HG03039 (cell line): ENCODE measurements at regions not wholly inside any gene's neighbourhood (a gene's known extent, or its start where the extent isn't known, plus 50 kb on each side); places are given as distances from the start of the nearest gene placed in this dataset.
"Not testable (repeated sequence)": the region's sequence is repeated elsewhere in the genome, so short reads cannot be mapped to it uniquely, and the experiment has no call there.

Source experiments
- ATAC-seq: cut with Tn5 transposase; IDR thresholded peaks from one replicate; pipeline ENCODE4 v1.9.1; 2021; ENCODE audit warnings: mild to moderate bottlenecking, moderate library complexity; ENCODE audit not compliant: unreplicated experiment

GRCh38 chrX:74181976-74182375 is 122.0 kb upstream of the ZCCHC13 start:
- not testable (repeated sequence) for ATAC-seq

- no peak for ATAC-seq
Observed at GRCh38 chrX:74180716-74181115, 123.3 kb upstream of the ZCCHC13 start.

DNA sequence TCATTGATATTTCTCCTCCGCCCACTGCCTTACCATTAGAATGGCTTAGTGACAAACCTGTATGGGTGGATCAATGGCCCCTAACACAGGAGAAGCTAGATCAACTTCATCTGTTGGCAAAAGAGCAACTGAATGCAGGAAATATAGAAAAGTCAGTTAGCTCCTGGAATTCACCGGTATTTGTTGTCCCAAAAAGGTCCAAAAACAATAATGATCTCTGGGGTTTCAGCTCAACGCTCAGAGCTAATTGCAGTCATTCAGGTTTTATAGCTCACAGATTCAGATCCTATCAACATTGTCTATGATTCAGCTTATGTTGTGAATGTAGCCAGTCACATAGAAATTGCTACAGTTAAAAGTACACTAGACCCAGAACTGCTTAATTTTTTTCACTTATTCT is 124.0 kb upstream of the ZCCHC13 start:
- ATAC-seq: no peak

DNA sequence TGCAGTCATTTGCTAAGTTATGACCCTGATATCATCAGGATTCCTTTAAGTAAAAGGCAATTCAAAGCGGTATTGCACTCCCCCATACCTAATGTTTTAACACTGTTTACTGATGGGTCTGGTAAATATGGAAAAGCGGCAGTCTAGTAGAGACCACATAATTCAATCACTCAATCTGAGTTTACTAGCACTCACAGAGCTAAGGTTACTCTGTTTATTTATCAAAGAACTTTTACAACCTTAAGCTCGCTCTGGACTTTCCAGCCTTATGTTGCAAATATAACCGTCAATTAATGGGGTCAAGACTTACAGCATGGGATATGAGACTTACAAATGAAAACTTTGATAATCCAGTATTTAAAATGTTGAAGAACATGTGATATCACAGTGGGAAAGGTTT is 124.5 kb upstream of the ZCCHC13 start:
- ATAC-seq: no peak

DNA sequence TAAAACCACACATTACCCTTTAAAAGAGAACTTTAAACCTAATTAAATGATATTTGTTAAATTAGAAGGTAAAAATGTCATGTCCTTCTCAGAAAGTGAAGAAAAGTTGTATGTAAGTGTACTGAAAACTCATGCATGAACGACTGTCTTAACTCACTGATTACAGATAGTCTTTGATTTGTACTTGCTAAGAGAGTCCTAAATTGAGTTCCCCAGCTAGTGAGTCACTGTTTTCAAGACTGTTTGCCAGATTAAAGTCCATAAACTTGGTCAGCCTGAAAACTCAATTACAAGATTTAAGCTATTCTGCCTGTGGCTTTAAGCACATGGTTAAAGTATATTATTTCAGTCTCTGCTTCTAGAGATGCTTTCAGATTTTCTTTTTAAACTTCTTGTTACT is 124.9 kb upstream of the ZCCHC13 start:
- no peak for ATAC-seq

- ATAC-seq: no peak
Observed at GRCh38 chrX:74178536-74178935, 125.4 kb upstream of the ZCCHC13 start.

- ATAC-seq: no peak
Observed at GRCh38 chrX:74171465-74171864, 132.5 kb upstream of the ZCCHC13 start.

- ATAC-seq: no peak
Observed at GRCh38 chrX:74162199-74162598, 141.8 kb upstream of the ZCCHC13 start.

DNA sequence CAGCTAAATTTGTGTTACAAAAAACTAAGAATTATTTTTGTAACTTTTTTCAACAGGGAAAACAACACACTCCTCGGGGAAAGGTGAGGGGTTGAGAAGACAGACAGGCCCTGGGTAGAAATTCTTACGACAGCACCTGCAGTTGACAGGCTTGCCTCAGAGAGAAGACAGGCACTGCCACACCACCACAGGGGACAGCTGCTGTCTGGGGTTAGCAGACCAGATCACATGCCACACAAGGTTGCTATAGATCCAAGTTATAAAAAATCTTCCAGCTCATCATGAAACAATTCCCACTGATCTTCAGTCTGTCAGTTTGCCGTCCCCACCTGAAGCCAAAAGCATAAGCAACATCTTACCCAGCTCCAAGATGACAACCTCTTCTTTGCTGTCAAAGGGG is 143.2 kb upstream of the ZCCHC13 start:
- ATAC-seq: no peak

- no peak for ATAC-seq
Observed at GRCh38 chrX:74160358-74160757, 143.6 kb upstream of the ZCCHC13 start.

DNA sequence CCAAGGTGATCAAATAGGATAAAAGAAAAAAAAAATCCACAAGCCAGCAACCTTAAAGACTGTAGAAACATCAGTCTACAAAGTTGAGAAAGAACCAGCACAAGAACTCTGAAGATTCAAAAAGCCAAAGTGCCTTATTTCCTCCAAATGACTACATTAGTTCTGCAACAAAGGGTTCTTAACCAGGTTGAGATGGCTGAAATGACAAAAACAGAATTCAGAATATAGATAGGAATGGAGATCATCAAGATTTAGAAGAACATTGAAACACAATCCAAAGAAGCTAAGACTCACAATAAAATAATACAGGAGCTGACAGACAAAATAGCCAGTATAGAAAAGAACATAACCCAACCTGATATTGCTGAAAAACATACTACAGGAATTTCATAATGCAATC is 156.5 kb upstream of the ZCCHC13 start:
- no peak for ATAC-seq

DNA sequence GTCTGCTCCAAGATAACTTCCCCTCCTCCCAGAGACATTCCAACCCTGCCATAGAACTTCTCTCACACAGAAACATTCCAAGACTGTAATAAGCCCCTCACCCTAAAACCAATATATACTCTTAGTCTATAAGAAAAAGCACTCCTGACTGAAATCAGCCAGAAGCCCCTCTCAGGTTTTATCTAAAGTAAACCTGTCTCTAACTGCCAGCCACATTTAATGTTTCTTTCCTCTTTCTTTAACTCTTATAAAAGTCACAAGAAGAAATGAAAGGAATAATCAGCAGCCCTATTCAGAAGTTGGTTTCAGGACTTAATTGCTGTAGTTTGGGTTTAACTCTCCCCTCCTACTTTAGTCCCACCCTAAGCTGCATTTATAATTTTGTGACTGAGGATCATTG is 165.0 kb upstream of the ZCCHC13 start:
- ATAC-seq: no peak

DNA sequence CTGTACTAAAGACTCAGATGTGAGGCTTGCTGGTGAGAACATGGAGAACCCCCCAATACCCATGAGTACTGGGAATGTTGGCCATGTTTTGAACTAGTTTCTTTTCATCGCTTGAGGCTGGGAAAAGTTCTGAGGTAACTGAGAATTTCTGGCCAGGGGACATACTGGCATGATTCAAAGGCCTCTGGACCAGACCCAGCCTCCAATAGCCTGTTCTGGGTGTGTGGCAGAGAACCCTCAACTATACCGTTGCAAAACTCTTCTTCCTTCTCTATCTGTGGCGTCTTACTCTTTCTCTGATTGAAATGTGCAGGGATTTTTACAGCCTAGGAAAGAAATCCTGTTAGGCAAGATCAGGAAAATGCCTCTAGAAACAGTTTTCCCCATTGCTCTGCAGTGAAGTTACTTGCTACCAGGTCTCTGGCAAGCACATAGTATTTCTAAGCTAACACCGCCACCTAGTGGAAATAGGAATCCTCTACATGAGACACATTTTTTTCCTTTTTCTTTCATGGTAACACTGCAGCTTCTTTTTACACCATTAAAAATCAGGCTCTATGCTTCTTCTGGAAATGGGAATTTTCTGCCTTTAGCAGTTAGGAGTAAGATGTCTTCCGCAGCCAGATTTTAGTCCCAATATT is 170.7 kb upstream of the ZCCHC13 start:
- no peak for ATAC-seq

- no peak for ATAC-seq
Observed at GRCh38 chrX:74132280-74132679, 171.7 kb upstream of the ZCCHC13 start.

GRCh38 chrX:74119016-74119910 is 184.7 kb upstream of the ZCCHC13 start:
- no peak for ATAC-seq

DNA sequence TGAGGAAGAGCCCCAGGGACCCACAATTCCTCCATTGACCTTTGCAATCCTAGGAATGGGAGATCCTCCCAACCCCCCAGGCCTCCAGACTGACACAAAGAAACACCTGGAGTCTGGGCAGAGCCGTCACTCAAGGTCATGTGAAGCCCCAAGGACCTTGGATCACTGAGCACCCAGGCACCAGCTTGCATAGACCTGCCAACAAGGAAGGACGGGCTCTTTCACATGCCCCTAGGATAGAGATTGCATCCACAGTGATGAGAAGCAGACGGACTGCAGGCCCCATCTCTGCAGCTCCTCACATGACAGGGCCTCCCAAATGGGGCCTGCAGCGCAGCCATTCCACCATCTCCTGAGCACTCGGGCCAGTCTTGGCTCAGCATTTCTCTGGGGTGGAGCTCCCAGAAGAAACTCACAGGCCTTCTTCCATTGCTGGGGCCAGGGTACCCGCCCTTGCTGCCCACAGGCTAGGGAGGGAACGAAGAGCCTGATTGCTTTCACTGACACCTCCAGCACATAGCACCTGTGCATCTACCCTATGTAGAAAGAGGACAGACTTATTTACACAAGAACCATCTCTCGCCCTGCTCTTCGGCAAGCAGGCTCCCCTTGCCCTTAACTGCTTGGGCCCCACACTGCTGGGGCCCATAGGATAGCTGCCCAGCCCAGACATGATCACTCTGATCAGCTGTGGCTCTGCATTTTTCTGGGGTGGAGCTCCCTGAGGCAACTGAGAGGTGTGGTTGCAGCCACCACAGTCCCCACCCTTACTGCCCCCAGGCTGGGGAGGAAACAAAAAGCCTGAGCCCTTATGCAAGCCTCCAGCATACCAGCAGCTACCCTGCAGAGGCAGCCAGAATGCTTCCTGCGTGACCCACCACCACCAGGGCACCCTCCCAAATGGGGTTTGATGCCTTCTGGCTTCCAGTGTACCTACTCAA is 185.7 kb upstream of the ZCCHC13 start:
- ATAC-seq: no peak

GRCh38 chrX:74111245-74111644 is 192.7 kb upstream of the ZCCHC13 start:
- no peak for ATAC-seq

GRCh38 chrX:74107666-74108065 is 196.3 kb upstream of the ZCCHC13 start:
- no peak for ATAC-seq

DNA sequence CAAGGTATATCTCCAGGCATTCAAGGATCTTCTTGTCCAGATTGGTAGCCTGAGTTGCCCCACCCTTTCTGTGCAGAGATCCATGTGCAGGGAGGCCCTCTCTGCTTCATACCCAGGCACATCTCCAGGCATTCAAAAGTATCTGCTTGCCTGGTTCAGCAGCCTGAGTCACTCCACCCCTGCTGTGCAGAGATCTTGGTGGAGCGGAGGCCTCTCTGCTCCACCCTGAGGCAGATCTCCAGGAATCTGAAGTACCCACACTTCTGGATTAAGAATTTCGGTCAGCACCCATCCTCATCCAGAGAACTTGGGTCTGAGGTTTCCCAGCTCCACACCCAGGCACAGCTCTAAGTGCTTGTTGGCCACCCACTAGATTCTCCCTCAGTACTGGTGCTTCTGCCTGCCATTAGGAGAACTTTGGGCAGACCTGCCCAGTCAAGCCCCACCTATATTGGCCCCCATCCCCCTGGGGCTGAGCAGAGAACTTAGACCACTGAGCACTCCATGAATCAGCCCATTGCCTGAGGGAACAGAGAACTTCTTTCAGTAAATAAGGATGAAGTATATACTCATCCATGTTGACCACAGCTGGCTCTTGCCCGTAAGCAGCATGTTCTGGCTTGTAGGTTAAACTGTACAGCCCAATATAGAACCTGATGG is 199.5 kb upstream of the ZCCHC13 start:
- ATAC-seq: no peak

DNA sequence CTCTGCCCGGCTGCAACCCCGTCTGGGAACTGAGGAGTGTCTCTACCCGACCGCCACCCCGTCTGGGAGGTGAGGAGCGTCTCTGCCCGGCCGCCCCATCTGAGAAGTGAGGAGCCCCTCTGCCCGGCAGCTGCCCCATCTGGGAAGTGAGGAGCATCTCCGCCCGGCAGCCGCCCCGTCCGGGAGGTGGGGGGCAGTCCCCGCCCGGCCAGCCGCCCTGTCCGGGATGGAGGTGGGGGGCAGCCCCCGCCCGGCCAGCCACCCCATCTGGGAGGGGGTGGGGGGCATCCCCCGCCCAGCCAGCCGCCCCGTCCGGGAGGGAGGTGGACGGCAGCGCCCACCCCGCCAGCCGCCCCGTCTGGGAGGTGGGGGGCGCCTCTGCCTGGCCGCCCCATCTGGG is 205.6 kb upstream of the ZCCHC13 start:
- ATAC-seq: not testable (repeated sequence)

DNA sequence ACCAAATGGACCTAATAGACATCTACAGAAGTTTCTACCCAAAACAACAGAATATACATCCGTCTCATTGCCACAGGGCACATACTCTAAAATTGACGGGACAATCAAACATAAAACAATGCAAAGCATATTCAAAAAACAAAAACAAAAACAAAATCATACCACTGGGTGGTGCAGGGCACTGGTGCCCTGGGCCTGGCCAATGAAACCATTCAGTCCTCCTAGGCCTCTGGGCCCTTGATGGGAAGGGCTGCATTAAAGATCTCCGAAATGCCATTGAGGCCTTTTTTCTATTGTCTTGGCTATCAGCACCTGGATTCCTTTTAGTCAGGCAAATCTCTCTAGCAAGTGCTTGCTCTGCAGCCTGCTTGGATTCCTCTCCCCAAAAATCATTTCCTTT is 213.9 kb upstream of the ZCCHC13 start:
- ATAC-seq: no peak
